Loucy (cell line): ENCODE measurements at regions not wholly inside any gene's neighbourhood (a gene's known extent, or its start where the extent isn't known, plus 50 kb on each side); places are given as distances from the start of the nearest gene placed in this dataset.

Experiments
- H2AFZ ChIP-seq: fragments of 200-600 bp; sonication (generic); 2 replicates; pipeline ENCODE4 v1.6.0; 2016; ENCODE audit warnings: antibody characterized with exemption, mild to moderate bottlenecking, low read length, moderate library complexity
- H3F3A ChIP-seq: fragments of 200-600 bp; 2 replicates; pipeline ENCODE4 v1.6.0; 2016; ENCODE audit warnings: antibody characterized with exemption, low read depth, mild to moderate bottlenecking
- H3K27me3 ChIP-seq: fragments of 200-600 bp; sonication (generic); 2 replicates; pipeline ENCODE4 v1.6.1; 2014; ENCODE audit warnings: low read length, mild to moderate bottlenecking; ENCODE audit not compliant: insufficient read depth, poor library complexity, severe bottlenecking
- H3K36me3 ChIP-seq: fragments of 200-600 bp; sonication (generic); 2 replicates; pipeline ENCODE4 v1.6.1; 2016; ENCODE audit warnings: low read length; ENCODE audit not compliant: insufficient read depth
- H3K4me1 ChIP-seq: fragments of 200-600 bp; sonication (generic); 2 replicates; pipeline ENCODE4 v1.5.1; 2014; ENCODE audit warnings: low read length, mild to moderate bottlenecking; ENCODE audit not compliant: insufficient read depth, poor library complexity, severe bottlenecking
- H3K4me2 ChIP-seq: fragments of 200-600 bp; sonication (generic); 2 replicates; pipeline ENCODE4 v1.6.0; 2014; ENCODE audit warnings: antibody characterized with exemption, low read length, low read depth, mild to moderate bottlenecking; ENCODE audit not compliant: poor library complexity, severe bottlenecking
- H3K4me3 ChIP-seq: fragments of 200-600 bp; sonication (generic); 2 replicates; pipeline ENCODE4 v1.5.1; 2014; ENCODE audit warnings: low read length, mild to moderate bottlenecking, mixed read lengths; ENCODE audit not compliant: poor library complexity, severe bottlenecking
- H3K79me2 ChIP-seq: fragments of 200-600 bp; sonication (generic); 2 replicates; pipeline ENCODE4 v1.6.1; 2014; ENCODE audit warnings: low read length; ENCODE audit not compliant: insufficient read depth
- H3K9ac ChIP-seq: fragments of 200-600 bp; sonication (generic); 2 replicates; pipeline ENCODE4 v1.6.0; 2014; ENCODE audit warnings: mild to moderate bottlenecking, low read depth, low read length, moderate library complexity; ENCODE audit not compliant: poor library complexity, severe bottlenecking
- H3K9me2 ChIP-seq: fragments of 200-600 bp; sonication (generic); replicated peaks from 2 replicates; pipeline ENCODE4 v1.6.1; 2016; ENCODE audit warnings: low read depth, low read length, mixed read lengths
- H3K9me3 ChIP-seq: fragments of 200-600 bp; sonication (generic); 2 replicates; pipeline ENCODE4 v1.6.1; 2014; ENCODE audit warnings: mild to moderate bottlenecking, antibody characterized with exemption, low read length, low read depth; ENCODE audit not compliant: insufficient read depth
- H4K20me1 ChIP-seq: fragments of 200-600 bp; sonication (generic); 2 replicates; pipeline ENCODE4 v1.6.0; 2014; ENCODE audit warnings: antibody characterized with exemption, low read length, mild to moderate bottlenecking; ENCODE audit not compliant: insufficient read depth, poor library complexity, severe bottlenecking
- EZH2phosphoT487 ChIP-seq: fragments of 200-600 bp; IDR thresholded peaks from 2 replicates; pipeline ENCODE4 v1.6.1; 2018; ENCODE audit warnings: antibody characterized with exemption, mild to moderate bottlenecking, moderate library complexity, borderline replicate concordance
- TF ChIP-seq, protein P1 (sequence below): fragments of 200-600 bp; sonication (generic); conservative IDR thresholded peaks from 2 replicates; pipeline ENCODE4 v1.5.1; 2014; ENCODE audit warnings: mild to moderate bottlenecking, antibody characterized with exemption, low read length

DNA sequence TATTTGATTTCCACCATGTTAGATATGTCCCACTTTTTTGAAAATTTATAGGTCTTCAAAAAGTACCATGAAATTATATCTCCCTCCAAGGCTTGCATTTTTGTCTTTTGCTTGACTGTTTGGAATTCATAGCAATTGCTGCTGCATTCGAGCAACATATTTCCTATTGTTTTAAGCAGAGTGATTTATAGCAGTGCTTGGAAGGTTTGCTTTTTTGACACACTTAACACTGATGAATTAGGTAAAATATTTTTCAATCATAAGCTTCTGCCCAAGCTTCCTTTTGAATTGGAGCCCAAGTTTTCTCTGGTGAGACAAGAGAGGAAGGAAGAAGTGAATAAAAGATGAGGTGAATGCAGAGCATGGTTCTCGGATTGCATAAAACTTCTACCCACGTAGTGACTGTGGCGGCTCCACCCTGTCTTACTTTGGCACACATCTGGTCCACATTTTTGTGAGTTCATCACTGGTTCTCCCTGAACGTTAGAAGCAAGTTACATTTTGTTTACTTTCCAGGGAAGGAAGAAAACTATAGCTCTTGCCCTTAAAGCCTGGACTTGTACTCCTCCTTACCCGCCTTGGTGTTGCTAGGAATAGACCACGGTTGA is 667.0 kb downstream of the TSN start:
- Histone ChIP-seq H2AFZ (no peak overlapping the region), H3K4me2 (no peak overlapping the region), H3K27me3 (no peaks in the 10 kb centered on the region), H3K79me2 (no peaks in the 10 kb centered on the region), H3K4me3 (no peak overlapping the region), H4K20me1 (no peaks in the 10 kb centered on the region), H3F3A (no peaks in the 10 kb centered on the region), H3K9me2 (no peaks in the 10 kb centered on the region), H3K9me3 (no peaks in the 10 kb centered on the region), H3K36me3 (no peaks in the 10 kb centered on the region), H3K4me1 (no peaks in the 10 kb centered on the region), H3K9ac (no peak overlapping the region)
- no peak for TF ChIP-seq EZH2phosphoT487
- TF ChIP-seq, protein P1, sequence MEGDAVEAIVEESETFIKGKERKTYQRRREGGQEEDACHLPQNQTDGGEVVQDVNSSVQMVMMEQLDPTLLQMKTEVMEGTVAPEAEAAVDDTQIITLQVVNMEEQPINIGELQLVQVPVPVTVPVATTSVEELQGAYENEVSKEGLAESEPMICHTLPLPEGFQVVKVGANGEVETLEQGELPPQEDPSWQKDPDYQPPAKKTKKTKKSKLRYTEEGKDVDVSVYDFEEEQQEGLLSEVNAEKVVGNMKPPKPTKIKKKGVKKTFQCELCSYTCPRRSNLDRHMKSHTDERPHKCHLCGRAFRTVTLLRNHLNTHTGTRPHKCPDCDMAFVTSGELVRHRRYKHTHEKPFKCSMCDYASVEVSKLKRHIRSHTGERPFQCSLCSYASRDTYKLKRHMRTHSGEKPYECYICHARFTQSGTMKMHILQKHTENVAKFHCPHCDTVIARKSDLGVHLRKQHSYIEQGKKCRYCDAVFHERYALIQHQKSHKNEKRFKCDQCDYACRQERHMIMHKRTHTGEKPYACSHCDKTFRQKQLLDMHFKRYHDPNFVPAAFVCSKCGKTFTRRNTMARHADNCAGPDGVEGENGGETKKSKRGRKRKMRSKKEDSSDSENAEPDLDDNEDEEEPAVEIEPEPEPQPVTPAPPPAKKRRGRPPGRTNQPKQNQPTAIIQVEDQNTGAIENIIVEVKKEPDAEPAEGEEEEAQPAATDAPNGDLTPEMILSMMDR = no peak

DNA sequence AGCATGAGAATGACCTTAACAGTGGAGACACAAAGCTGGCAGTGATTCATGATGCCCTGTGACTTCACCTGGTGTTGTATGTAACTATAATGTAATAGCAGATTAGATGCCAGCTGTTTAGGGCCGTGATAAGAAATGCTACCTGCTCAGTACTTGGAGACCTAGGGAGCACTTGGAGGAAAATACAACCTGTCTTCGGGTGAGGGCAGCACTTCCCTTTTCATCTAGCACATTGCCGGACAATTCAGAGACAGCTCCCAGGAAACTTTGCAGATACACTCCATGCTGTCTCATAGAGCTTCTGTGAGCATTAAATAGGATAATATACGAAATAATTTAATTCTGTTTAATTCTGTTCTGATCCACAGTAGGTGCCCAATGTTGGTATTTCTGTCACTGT is 668.5 kb downstream of the TSN start:
- no peaks in the 10 kb centered on the region for H3K4me1 ChIP-seq

DNA sequence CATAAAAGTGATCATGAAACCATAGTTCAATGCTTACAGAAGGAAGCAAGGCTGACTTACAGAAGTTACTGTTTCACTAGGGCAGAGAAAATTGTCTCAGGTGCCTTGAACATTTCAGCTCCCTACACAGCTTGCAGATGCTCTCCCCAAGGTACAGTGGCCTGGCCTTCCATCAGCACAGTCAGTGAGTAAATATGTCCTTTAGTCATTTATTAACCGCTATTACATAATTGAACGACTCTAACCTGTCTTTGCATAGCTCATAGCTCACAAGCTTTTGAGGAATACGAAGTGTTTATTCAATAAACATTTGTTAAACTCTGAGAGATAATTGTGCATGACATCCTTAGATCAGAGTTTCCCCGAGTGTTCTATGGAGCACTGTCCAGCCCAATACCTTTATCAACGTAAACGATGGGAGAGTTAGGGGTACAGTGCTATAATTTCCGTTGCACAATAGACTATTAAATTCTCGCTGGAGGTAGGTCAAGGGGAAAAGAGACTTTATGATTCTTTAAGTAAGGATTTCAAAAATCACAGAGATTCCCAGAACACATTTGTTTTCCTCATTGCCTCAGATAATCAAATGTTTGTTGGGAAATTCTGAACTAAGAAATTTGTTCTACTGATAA is 677.8 kb downstream of the TSN start:
- H3K4me1 ChIP-seq = no peaks in the 10 kb centered on the region
- no peaks in the 10 kb centered on the region for H3K27me3 ChIP-seq
- no peak for TF ChIP-seq EZH2phosphoT487
- TF ChIP-seq, protein P1 = no peak
- H2AFZ ChIP-seq = no peak overlapping the region
- H3K9ac ChIP-seq = no peak overlapping the region
- no peaks in the 10 kb centered on the region for H3F3A ChIP-seq
- H3K4me2 ChIP-seq = no peak overlapping the region
- H3K36me3 ChIP-seq = no peaks in the 10 kb centered on the region
- H4K20me1 ChIP-seq = no peaks in the 10 kb centered on the region
- H3K4me3 ChIP-seq = no peak overlapping the region
- no peaks in the 10 kb centered on the region for H3K9me2 ChIP-seq
- H3K79me2 ChIP-seq = no peaks in the 10 kb centered on the region
- H3K9me3 ChIP-seq = no peaks in the 10 kb centered on the region

More for the DNA sequence above, 668.5 kb downstream of the TSN start:
- no peaks in the 10 kb centered on the region for H3K9me3 ChIP-seq
- H3K4me3 ChIP-seq = no peak overlapping the region
- no peaks in the 10 kb centered on the region for H3K9me2 ChIP-seq
- H3K27me3 ChIP-seq = no peaks in the 10 kb centered on the region
- no peaks in the 10 kb centered on the region for H3K36me3 ChIP-seq
- H3F3A ChIP-seq = no peaks in the 10 kb centered on the region
- no peak for TF ChIP-seq EZH2phosphoT487
- TF ChIP-seq, protein P1 = no peak
- H3K4me2 ChIP-seq = no peak overlapping the region
- no peak overlapping the region for H2AFZ ChIP-seq
- H4K20me1 ChIP-seq = no peaks in the 10 kb centered on the region
- no peak overlapping the region for H3K9ac ChIP-seq
- H3K79me2 ChIP-seq = no peaks in the 10 kb centered on the region
